WTC11 (cell line): ENCODE measurements at regions not wholly inside any gene's neighbourhood (a gene's known extent, or its start where the extent isn't known, plus 50 kb on each side); places are given as distances from the start of the nearest gene placed in this dataset.

Source experiments
- ATAC-seq: fragments of 200-7000 bp; cut with Tn5 transposase; 2 replicates; pipeline ENCODE4 v1.10.0; 2021; ENCODE audit warnings: mild to moderate bottlenecking, moderate library complexity
- CTCF ChIA-PET: fragments of 300-600 bp; sonication (Branson Sonifier 250); formaldehyde crosslinking; loops from one replicate; lab custom pipeline; 2021; ENCODE audit warnings: antibody characterized with exemption; lab: Charles Lee
- POLR2A ChIA-PET: fragments of 350-600 bp; sonication (Branson Sonifier 250); formaldehyde crosslinking; loops from one replicate; lab custom pipeline; 2021; ENCODE audit warnings: antibody characterized with exemption; lab: Charles Lee
- DNase-seq: peaks from one replicate; pipeline ENCODE4 v3.0.0; 2021; ENCODE audit warnings: low spot score
- H3K27ac Mint-ChIP-seq: 2 replicates; pipeline ENCODE4 v1.8.0; 2021; ENCODE audit warnings: mixed read lengths
- H3K27me3 Mint-ChIP-seq: 2 replicates; pipeline ENCODE4 v1.8.0; 2021; ENCODE audit warnings: low read depth, mild to moderate bottlenecking, moderate library complexity, mixed read lengths
- H3K36me3 Mint-ChIP-seq: 2 replicates; pipeline ENCODE4 v1.8.0; 2021; ENCODE audit warnings: mixed read lengths
- H3K4me1 Mint-ChIP-seq: 2 replicates; pipeline ENCODE4 v1.8.0; 2022; ENCODE audit warnings: mixed read lengths
- H3K4me3 Mint-ChIP-seq: 2 replicates; pipeline ENCODE4 v1.8.0; 2021; ENCODE audit warnings: mild to moderate bottlenecking, moderate library complexity, mixed read lengths
- H3K9me3 Mint-ChIP-seq: 2 replicates; pipeline ENCODE4 v1.8.0; 2021; ENCODE audit warnings: mixed read lengths
- ATF1 ChIP-seq: sonication (generic); formaldehyde crosslinking; IDR thresholded peaks from 2 replicates; pipeline ENCODE4 v1.8.1; 2023; ENCODE audit warnings: mild to moderate bottlenecking, moderate library complexity, missing genetic modification reagents
- ATF3 ChIP-seq: sonication (generic); formaldehyde crosslinking; conservative IDR thresholded peaks from 2 replicates; pipeline ENCODE4 v1.8.1; 2022; ENCODE audit warnings: mild to moderate bottlenecking, missing genetic modification reagents
- ATF6 ChIP-seq: sonication (generic); formaldehyde crosslinking; IDR thresholded peaks from 2 replicates; pipeline ENCODE4 v1.8.1; 2023; ENCODE audit warnings: mild to moderate bottlenecking, missing genetic modification reagents
- CREM ChIP-seq: sonication (generic); formaldehyde crosslinking; IDR thresholded peaks from 2 replicates; pipeline ENCODE4 v1.8.1; 2022; ENCODE audit warnings: mild to moderate bottlenecking, missing genetic modification reagents, moderate library complexity
- E2F5 ChIP-seq: sonication (generic); formaldehyde crosslinking; IDR thresholded peaks from 2 replicates; pipeline ENCODE4 v1.8.1; 2022; ENCODE audit warnings: mild to moderate bottlenecking, moderate library complexity, missing genetic modification reagents
- ETV6 ChIP-seq: sonication (generic); formaldehyde crosslinking; IDR thresholded peaks from 2 replicates; pipeline ENCODE4 v1.8.1; 2022; ENCODE audit warnings: mild to moderate bottlenecking, missing genetic modification reagents
- JUN ChIP-seq: sonication (generic); formaldehyde crosslinking; IDR thresholded peaks from 2 replicates; pipeline ENCODE4 v1.8.0; 2023; ENCODE audit warnings: mild to moderate bottlenecking, missing genetic modification reagents
- MYBL2 ChIP-seq: sonication (generic); formaldehyde crosslinking; IDR thresholded peaks from 2 replicates; pipeline ENCODE4 v1.8.1; 2023; ENCODE audit warnings: mild to moderate bottlenecking, moderate library complexity, missing genetic modification reagents
- NR3C1 ChIP-seq: sonication (generic); formaldehyde crosslinking; conservative IDR thresholded peaks from 2 replicates; pipeline ENCODE4 v1.8.1; 2023; ENCODE audit warnings: low read depth, mild to moderate bottlenecking, missing genetic modification reagents
- OVOL2 ChIP-seq: fragments of 250-450 bp; sonication (Bioruptor Pico); IDR thresholded peaks from 2 replicates; pipeline ENCODE4 v1.9.0; 2021; ENCODE audit warnings: mild to moderate bottlenecking, borderline replicate concordance
- PREB ChIP-seq: sonication (generic); formaldehyde crosslinking; IDR thresholded peaks from 2 replicates; pipeline ENCODE4 v1.8.1; 2022; ENCODE audit warnings: mild to moderate bottlenecking, missing genetic modification reagents, moderate library complexity, borderline replicate concordance
- RELA ChIP-seq: sonication (generic); formaldehyde crosslinking; IDR thresholded peaks from 2 replicates; pipeline ENCODE4 v1.8.1; 2022; ENCODE audit warnings: missing genetic modification reagents, mild to moderate bottlenecking, borderline replicate concordance
- RORB ChIP-seq: fragments of 250-450 bp; sonication (Bioruptor Pico); IDR thresholded peaks from 2 replicates; pipeline ENCODE4 v1.9.0; 2021; ENCODE audit warnings: mild to moderate bottlenecking
- SP1 ChIP-seq: sonication (generic); formaldehyde crosslinking; conservative IDR thresholded peaks from 2 replicates; pipeline ENCODE4 v1.8.1; 2022; ENCODE audit warnings: missing genetic modification reagents
- STAT6 ChIP-seq: sonication (generic); formaldehyde crosslinking; conservative IDR thresholded peaks from 2 replicates; pipeline ENCODE4 v1.8.1; 2023; ENCODE audit warnings: mild to moderate bottlenecking, low read depth, missing genetic modification reagents, moderate library complexity
- USF1 ChIP-seq: sonication (generic); formaldehyde crosslinking; IDR thresholded peaks from 2 replicates; pipeline ENCODE4 v1.8.0; 2022; ENCODE audit warnings: mild to moderate bottlenecking, missing genetic modification reagents
- USF2 ChIP-seq: sonication (generic); formaldehyde crosslinking; IDR thresholded peaks from 2 replicates; pipeline ENCODE4 v1.8.1; 2023; ENCODE audit warnings: mild to moderate bottlenecking, missing genetic modification reagents, moderate library complexity
- ZNF396 ChIP-seq: fragments of 250-450 bp; sonication (Bioruptor Pico); IDR thresholded peaks from 2 replicates; pipeline ENCODE4 v1.8.0; 2021; ENCODE audit warnings: mild to moderate bottlenecking, moderate library complexity, borderline replicate concordance
- ZNF423 ChIP-seq: fragments of 250-450 bp; sonication (Bioruptor Pico); IDR thresholded peaks from 2 replicates; pipeline ENCODE4 v2.1.2; 2022; ENCODE audit warnings: mild to moderate bottlenecking, moderate library complexity
- TF ChIP-seq, protein P1 (sequence below): fragments of 250-450 bp; sonication (Bioruptor Pico); conservative IDR thresholded peaks from 2 replicates; pipeline ENCODE4 v1.9.0; 2021; ENCODE audit warnings: mild to moderate bottlenecking
- TF ChIP-seq, protein P2 (sequence below): fragments of 250-450 bp; sonication (Bioruptor Pico); IDR thresholded peaks from 2 replicates; pipeline ENCODE4 v1.9.0; 2021; ENCODE audit warnings: mild to moderate bottlenecking

DNA sequence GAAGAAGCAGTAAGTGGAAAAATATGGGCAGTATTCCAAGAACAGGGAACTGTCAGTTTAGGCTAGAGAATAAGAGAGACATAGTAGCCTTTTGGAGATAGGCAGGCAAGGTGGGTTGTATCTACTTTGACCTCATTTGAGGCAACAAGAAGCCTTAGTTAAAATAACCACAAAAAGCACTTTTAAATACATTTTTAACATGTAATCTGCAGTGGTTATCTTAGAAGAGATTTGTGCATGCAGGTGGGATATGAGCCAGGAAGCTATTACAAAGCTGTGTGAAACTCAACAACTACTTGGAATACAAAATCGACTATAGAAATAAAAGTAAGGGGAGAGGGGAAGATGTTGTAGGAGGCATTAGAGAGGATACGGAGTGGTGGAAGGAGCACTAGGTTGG, 143.7 kb upstream of the MCHR2 start:
- H3K27ac Mint-ChIP-seq: no peak overlapping the region
- no peaks in the 10 kb centered on the region for H3K9me3 Mint-ChIP-seq
- H3K4me1 Mint-ChIP-seq: no peaks in the 10 kb centered on the region
- ChIA-PET CTCF (no interaction called here), POLR2A (no interaction called here)
- no peaks in the 10 kb centered on the region for H3K36me3 Mint-ChIP-seq
- ATAC-seq (no peak), DNase-seq (no peak)
- no peak overlapping the region for H3K4me3 Mint-ChIP-seq
- TF ChIP-seq NR3C1 (CRISPR knock-in tag) (no peak), CREM (CRISPR knock-in tag) (no peak), RORB (no peak), E2F5 (CRISPR knock-in tag) (no peak), STAT6 (CRISPR knock-in tag) (no peak), ZNF396 (CRISPR knock-in tag) (no peak), MYBL2 (CRISPR knock-in tag) (no peak), ETV6 (CRISPR knock-in tag) (no peak), RELA (CRISPR knock-in tag) (no peak), USF1 (CRISPR knock-in tag) (no peak), OVOL2 (CRISPR knock-in tag) (no peak)
- TF ChIP-seq, protein P1, sequence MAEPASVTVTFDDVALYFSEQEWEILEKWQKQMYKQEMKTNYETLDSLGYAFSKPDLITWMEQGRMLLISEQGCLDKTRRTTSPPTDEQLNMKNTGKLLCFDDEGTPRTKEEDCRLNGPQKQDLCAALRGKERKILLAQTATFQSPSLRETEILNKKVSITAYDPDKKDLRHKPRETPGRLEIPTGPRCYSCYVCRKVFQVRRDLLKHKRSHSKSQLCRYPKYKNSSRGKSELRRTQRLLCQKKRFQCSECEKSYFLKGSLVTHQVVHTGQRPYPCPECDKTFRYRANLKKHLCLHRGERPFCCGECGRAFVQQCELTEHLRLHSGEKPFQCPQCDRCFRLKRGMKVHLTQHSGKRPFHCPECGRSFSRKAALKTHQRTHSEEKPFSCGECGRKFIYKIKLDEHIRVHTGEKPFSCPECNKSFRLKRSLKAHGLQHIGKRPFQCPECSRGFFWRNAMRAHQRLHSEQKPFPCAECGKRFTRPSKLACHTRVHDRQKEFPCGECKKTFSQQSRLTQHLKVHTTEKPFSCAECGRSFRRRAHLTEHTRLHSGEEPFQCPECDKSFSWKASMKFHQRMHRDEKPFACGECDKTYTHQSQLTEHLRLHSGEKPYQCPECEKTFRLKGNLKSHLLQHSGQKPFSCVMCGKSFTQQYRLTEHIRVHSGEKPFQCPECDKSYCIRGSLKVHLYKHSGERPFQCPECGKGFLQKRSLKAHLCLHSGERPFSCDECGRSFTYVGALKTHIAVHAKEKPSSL (CRISPR knock-in tag): no peak
- no peaks in the 10 kb centered on the region for H3K27me3 Mint-ChIP-seq

- Mint-ChIP-seq H3K4me1 (no peaks in the 10 kb centered on the region), H3K36me3 (no peaks in the 10 kb centered on the region)
- POLR2A ChIA-PET: no interaction called here
- ATAC-seq: no peak
- TF ChIP-seq, protein P2, sequence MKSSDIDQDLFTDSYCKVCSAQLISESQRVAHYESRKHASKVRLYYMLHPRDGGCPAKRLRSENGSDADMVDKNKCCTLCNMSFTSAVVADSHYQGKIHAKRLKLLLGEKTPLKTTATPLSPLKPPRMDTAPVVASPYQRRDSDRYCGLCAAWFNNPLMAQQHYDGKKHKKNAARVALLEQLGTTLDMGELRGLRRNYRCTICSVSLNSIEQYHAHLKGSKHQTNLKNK (CRISPR knock-in tag): no peak
- TF ChIP-seq ZNF423 (CRISPR knock-in tag) (no peak), USF2 (no peak), ATF6 (CRISPR knock-in tag) (no peak), PREB (no peak), ATF3 (no peak), SP1 (CRISPR knock-in tag) (no peak), JUN (CRISPR knock-in tag) (no peak), ATF1 (CRISPR knock-in tag) (no peak), STAT6 (CRISPR knock-in tag) (no peak)
- TF ChIP-seq, all 79 proteins: peak for 0
- no peaks in the 10 kb centered on the region for H3K27me3 Mint-ChIP-seq
- no peaks in the 10 kb centered on the region for H3K9me3 Mint-ChIP-seq
- no peak overlapping the region for H3K4me3 Mint-ChIP-seq
- H3K27ac Mint-ChIP-seq: no peak overlapping the region
- CTCF ChIA-PET: no interaction called here
- DNase-seq: no peak
Observed at GRCh38 chr6:100136590-100136989, 142.6 kb upstream of the MCHR2 start.
